ENCODE measurements at regions not wholly inside any gene's neighbourhood (a gene's known extent, or its start where the extent isn't known, plus 50 kb on each side); places are given as distances from the start of the nearest gene placed in this dataset.

- no peak for DNase-seq (ENCODE audit: low spot score)
- no peak for TF ChIP-seq CTCF (IDR thresholded peaks at IDR 0.05; ENCODE audit: extremely low read depth, missing control alignments)
Measured at GRCh38 chr14:54251356-54251755, 145.5 kb upstream of the CDKN3 start.

DNA sequence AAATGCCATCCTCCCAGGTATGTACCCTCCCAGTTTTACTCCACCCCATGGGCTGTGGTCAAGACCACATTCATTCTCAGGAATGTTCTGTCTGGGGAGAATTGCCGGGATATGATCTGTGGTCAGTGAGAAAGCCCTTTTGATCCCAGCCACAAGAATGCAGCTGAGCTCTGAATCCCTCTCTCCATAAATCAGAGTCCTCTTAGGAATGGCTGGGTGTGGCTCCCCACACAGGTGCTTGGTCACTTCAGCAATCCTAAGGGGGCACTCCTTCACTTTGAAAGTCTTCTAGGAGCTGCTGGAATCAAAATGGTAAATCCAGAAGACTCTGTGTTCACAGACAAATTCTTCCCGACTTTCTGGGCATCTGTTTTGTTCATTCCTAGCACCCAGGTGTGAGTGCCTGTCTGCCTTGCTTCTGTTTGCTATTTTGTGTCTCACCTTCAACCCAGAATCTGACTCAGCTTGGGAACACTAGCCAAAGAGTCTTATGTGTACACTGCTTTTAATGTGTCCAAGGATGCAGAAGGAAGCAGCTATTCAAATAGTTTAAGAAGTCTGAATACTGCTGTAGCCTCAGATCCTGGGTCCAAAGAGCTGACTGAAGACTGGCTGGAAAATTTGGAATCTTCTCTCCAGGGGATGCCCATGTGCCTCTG is 144.6 kb upstream of the CDKN3 start:
- TF ChIP-seq CTCF (IDR thresholded peaks at IDR 0.05; ENCODE audit: extremely low read depth, missing control alignments) = no peak
- no peak for DNase-seq (ENCODE audit: low spot score)

DNA sequence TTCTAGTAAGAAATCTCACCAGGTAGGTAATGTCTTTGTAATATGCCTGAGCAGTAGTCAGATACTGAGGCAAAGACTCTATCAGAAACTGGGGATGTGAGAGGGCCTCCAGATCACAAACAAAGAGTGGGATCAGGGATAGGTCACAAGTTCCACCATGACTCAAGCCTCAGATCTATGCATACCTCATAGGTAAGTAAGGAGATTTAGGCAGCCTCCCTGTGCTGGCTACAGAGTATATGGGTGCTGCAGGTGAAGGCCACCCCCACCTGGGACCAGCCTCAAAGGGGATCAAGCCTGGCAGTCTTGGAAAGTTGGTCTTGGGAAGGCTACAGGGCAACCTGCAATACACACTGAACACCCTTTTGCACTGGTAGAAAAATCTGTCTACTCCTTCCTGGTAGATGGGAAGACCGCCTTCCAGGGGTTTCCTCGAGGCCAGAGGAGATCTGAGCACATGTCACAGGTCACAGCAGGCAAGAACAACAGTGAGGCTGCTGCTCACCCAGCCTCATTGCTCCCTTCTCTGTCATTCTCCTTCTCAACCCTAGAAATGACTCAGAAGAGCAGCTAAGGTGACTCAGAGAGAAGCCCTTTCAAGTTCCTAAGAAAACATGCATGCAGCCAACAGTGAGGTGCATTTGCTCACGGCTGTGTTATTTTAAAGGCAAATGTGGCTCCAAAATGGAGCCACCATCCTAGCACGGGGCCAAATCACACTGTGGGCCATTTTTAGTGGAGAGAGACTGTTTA is 143.4 kb upstream of the CDKN3 start:
- DNase-seq (ENCODE audit: low spot score) = peak; percentile 14
- no peak for TF ChIP-seq CTCF (IDR thresholded peaks at IDR 0.05; ENCODE audit: extremely low read depth, missing control alignments)

DNA sequence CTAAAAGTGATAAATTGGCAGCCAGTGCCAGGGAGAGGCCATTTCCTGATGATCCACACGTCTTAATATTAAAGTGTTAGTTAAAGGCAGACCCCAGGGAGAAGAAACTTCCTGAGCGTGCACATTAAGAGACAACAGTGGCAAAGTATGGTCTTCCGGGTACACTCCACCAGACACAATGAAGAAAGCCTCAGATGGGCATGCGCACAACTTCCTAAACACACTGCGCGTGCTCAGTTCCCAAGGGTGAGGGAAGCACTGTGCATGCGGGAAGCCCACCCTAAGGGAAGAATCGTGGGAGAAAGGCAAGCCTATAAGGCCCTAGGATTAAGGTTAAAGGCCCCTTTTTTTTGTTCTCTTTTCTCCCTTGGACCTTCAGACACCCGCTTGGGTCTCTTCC is 140.7 kb upstream of the CDKN3 start:
- TF ChIP-seq CTCF (IDR thresholded peaks at IDR 0.05; ENCODE audit: extremely low read depth, missing control alignments) = no peak
- DNase-seq (ENCODE audit: low spot score) = no peak

- no peak for TF ChIP-seq CTCF (IDR thresholded peaks at IDR 0.05; ENCODE audit: extremely low read depth, missing control alignments)
- DNase-seq (ENCODE audit: low spot score) = no peak
Measured at GRCh38 chr14:54257424-54257823, 139.4 kb upstream of the CDKN3 start.

DNA sequence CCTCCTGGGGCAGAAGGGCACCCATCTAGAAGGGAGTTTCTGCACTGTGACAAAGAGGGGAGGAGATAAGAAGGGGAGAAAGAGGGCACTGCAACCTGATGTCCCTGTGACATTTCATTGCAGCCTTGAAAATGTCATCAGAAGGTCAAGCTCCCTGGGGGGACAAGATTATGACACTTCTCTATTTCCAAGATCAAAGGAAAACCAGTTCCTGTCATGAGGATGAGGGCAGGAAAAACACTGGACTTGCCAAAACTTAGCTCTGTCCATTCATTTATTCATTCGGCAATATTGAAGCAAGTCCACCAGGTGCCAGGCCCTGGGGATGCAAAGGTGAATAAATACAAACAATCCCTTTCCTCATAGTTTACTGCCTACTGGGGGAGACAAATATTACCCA is 138.4 kb upstream of the CDKN3 start:
- DNase-seq (ENCODE audit: low spot score) = no peak
- TF ChIP-seq CTCF (IDR thresholded peaks at IDR 0.05; ENCODE audit: extremely low read depth, missing control alignments) = no peak

GRCh38 chr14:54259821-54260220 is 137.0 kb upstream of the CDKN3 start:
- no peak for TF ChIP-seq CTCF (IDR thresholded peaks at IDR 0.05; ENCODE audit: extremely low read depth, missing control alignments)
- no peak for DNase-seq (ENCODE audit: low spot score)
